ENCODE measurements at regions not wholly inside any gene's neighbourhood (a gene's known extent, or its start where the extent isn't known, plus 50 kb on each side); places are given as distances from the start of the nearest gene placed in this dataset.

GRCh38 chr13:37368501-37368900, 230.1 kb downstream of the POSTN start:
- DNase-seq (ENCODE audit: extremely low read depth, low read depth), result no peak
- TF ChIP-seq, protein P1, sequence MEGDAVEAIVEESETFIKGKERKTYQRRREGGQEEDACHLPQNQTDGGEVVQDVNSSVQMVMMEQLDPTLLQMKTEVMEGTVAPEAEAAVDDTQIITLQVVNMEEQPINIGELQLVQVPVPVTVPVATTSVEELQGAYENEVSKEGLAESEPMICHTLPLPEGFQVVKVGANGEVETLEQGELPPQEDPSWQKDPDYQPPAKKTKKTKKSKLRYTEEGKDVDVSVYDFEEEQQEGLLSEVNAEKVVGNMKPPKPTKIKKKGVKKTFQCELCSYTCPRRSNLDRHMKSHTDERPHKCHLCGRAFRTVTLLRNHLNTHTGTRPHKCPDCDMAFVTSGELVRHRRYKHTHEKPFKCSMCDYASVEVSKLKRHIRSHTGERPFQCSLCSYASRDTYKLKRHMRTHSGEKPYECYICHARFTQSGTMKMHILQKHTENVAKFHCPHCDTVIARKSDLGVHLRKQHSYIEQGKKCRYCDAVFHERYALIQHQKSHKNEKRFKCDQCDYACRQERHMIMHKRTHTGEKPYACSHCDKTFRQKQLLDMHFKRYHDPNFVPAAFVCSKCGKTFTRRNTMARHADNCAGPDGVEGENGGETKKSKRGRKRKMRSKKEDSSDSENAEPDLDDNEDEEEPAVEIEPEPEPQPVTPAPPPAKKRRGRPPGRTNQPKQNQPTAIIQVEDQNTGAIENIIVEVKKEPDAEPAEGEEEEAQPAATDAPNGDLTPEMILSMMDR (IDR thresholded peaks at IDR 0.05; ENCODE audit: low read depth, low read length), result no peak

DNA sequence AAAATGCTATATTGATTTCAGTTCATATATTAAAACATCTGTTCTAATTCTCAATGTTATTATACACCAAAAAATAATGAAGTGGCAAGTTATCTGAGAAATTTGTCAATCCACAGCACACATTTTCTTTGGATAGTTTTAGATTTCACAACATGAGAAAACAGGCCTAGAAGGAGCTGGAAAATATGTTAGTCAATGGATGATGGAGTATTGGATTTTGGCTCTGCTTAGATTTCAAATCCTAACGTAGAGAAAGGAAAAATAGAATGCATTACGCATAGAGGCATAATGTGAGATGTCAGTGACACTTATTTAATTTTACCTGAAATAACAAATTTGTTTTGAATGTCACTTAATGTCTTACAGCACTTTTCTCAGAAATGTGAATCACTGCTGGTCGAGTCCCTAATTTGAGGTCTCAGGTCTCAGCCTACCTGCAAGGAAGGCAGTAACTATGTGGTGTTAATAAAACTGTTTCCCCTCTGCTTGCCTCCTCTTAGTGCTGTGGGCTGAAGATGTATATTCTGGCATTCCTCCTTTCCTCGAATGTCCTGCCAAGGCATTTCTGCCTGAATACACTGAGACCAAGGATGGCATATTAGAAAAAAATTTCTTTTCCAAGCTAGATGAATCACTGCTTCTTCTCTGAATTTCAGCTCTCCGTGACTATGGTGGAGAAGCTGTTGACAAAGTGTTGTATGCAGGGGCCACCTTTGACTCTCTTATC, 232.4 kb downstream of the POSTN start:
- TF ChIP-seq, protein P1 (IDR thresholded peaks at IDR 0.05; ENCODE audit: low read depth, low read length), result no peak
- DNase-seq (ENCODE audit: extremely low read depth, low read depth), result no peak

GRCh38 chr13:37365496-37365895, 233.1 kb downstream of the POSTN start:
- TF ChIP-seq, protein P1 (IDR thresholded peaks at IDR 0.05; ENCODE audit: low read depth, low read length), result no peak
- DNase-seq (ENCODE audit: extremely low read depth, low read depth), result no peak

DNA sequence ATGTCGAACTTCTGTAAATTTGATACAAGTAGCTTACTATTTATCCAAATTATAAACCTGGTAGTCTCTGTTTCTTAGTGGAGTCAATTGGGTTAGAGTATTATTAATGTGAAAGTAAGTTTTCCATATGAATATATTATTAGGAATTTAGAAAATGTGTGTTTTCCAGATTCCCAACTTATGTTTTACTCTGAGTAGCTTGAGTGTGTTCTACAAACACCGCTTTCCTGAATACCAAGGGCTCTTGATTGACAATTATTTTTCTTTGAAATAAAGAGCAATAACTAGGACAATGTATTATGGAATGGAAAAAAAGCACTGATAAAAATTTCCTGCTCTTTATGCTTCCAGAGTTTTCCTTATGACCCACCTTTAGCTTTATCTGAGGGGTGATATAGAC, 233.6 kb downstream of the POSTN start:
- DNase-seq (ENCODE audit: extremely low read depth, low read depth), result no peak
- TF ChIP-seq, protein P1 (IDR thresholded peaks at IDR 0.05; ENCODE audit: low read depth, low read length), result no peak

- no peak for DNase-seq (ENCODE audit: extremely low read depth, low read depth)
- TF ChIP-seq, protein P1 (IDR thresholded peaks at IDR 0.05; ENCODE audit: low read depth, low read length), result no peak
Observed at GRCh38 chr13:37364007-37364406, 234.6 kb downstream of the POSTN start.

DNA sequence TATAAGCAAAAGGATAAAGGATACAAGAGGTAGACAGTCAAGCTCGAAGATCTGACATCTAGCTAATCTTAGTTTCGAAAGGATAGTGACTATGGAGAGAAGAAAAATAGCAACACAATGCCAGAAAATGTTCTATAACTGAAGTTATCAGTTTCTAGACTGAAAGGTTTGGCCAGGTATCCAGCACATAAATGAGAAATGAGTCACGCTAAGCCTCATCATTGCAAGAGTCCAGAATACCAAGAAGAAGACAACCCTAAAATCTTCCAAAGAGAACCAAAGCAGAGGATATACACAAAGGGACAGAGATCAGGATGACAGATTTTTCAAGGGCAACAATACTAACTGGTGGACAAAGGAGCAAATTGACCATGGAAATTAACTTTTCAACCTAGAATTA, 237.0 kb downstream of the POSTN start:
- DNase-seq (ENCODE audit: extremely low read depth, low read depth), result no peak
- TF ChIP-seq, protein P1 (IDR thresholded peaks at IDR 0.05; ENCODE audit: low read depth, low read length), result no peak

DNA sequence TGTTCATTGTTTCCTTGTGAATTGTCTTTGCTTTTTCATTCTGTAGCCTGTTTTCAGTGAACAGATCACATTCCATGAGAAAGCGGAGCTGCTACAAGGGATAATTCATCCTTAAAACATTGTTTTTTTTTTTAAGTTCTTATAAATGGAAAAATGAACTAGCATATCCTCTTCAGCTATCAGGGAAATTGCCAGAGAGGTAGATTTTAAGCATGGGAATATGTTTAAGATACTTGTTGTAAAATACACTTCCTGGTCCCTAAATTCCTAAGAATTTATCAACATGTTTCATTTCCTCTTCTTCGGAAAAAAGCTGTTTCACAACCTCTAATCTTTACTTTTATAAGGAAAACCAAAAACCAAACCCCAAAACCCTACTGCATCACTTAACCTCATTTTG, 238.0 kb downstream of the POSTN start:
- DNase-seq (ENCODE audit: extremely low read depth, low read depth), result no peak
- TF ChIP-seq, protein P1 (IDR thresholded peaks at IDR 0.05; ENCODE audit: low read depth, low read length), result no peak
